CD4-positive, alpha-beta T cell (primary cell): ENCODE measurements at regions not wholly inside any gene's neighbourhood (a gene's known extent, or its start where the extent isn't known, plus 50 kb on each side); places are given as distances from the start of the nearest gene placed in this dataset.

Experiments
- ATAC-seq: fragments of 200-7000 bp; cut with Tn5 transposase; one replicate; pipeline ENCODE4 v1.10.0; 2022; ENCODE audit warnings: mild to moderate bottlenecking; ENCODE audit not compliant: poor library complexity
- CTCF ChIA-PET: fragments of 350-600 bp; sonication (Branson Sonifier 250); formaldehyde crosslinking; loops from one replicate; lab custom pipeline; 2021; ENCODE audit warnings: antibody characterized with exemption, inconsistent platforms; lab: Charles Lee
- POLR2A ChIA-PET: fragments of 350-600 bp; sonication (Branson Sonifier 250); formaldehyde crosslinking; loops from one replicate; lab custom pipeline; 2021; ENCODE audit warnings: antibody characterized with exemption, inconsistent platforms; lab: Charles Lee
- DNase-seq, 14 experiments: peaks; one replicate each; pipeline ENCODE4 v3.0.0-alpha.2; 2013 to 2020; ENCODE audit warnings: mixed read lengths in 2 of 14
- H3K27ac ChIP-seq, 2 donors: one replicate each; pipeline versions ENCODE4 v1.5.1 to v1.7.0; 2013; ENCODE audit warnings: low read length in 2 of 2, low read depth in 1 of 2, mild to moderate bottlenecking in 1 of 2
- H3K27me3 ChIP-seq, 2 experiments: 1 replicate in 1 of 2; 2 replicates in 1 of 2; pipeline versions ENCODE4 v1.6.1 to v1.7.0; 2013; ENCODE audit warnings: low read length in 2 of 2, control low read depth in 1 of 2, mild to moderate bottlenecking in 1 of 2, moderate library complexity in 1 of 2; ENCODE audit not compliant: insufficient read depth in 2 of 2, control insufficient read depth in 1 of 2
- H3K36me3 ChIP-seq: one replicate; pipeline ENCODE4 v1.6.1; 2013; ENCODE audit warnings: low read length, control low read depth; ENCODE audit not compliant: insufficient read depth
- H3K4me1 ChIP-seq: one replicate; pipeline ENCODE4 v1.6.1; 2013; ENCODE audit warnings: low read length, control low read depth; ENCODE audit not compliant: insufficient read depth
- H3K4me3 ChIP-seq: one replicate; pipeline ENCODE4 v1.5.1; 2013; ENCODE audit warnings: mild to moderate bottlenecking, low read length, moderate library complexity
- H3K9me3 ChIP-seq, 2 experiments: 1 replicate in 1 of 2; 2 replicates in 1 of 2; pipeline versions ENCODE4 v1.6.1 to v1.7.0; 2013; ENCODE audit warnings: low read length in 2 of 2, mild to moderate bottlenecking in 2 of 2, control low read depth in 1 of 2, moderate library complexity in 1 of 2; ENCODE audit not compliant: control insufficient read depth in 1 of 2, insufficient read depth in 1 of 2
- H3K27ac Mint-ChIP-seq: one replicate; pipeline ENCODE4 v1.8.0; 2020; ENCODE audit warnings: mixed read lengths
- H3K27me3 Mint-ChIP-seq: one replicate; pipeline ENCODE4 v1.8.0; 2021; ENCODE audit warnings: mixed read lengths
- H3K36me3 Mint-ChIP-seq: one replicate; pipeline ENCODE4 v1.8.0; 2021; ENCODE audit warnings: low read depth, mixed read lengths
- H3K4me1 Mint-ChIP-seq: one replicate; pipeline ENCODE4 v1.8.0; 2021; ENCODE audit warnings: low read depth, mixed read lengths
- H3K4me3 Mint-ChIP-seq: one replicate; pipeline ENCODE4 v1.8.0; 2020; ENCODE audit warnings: mild to moderate bottlenecking, mixed read lengths
- H3K9me3 Mint-ChIP-seq: one replicate; pipeline ENCODE4 v1.8.0; 2020; ENCODE audit warnings: mixed read lengths
- CTCF ChIP-seq: fragments of 200-600 bp; IDR thresholded peaks from one replicate; pipeline ENCODE4 v1.8.0; 2022; ENCODE audit warnings: antibody characterized with exemption, mild to moderate bottlenecking
- intact Hi-C, 2 experiments: fragments of 100-400 bp; cut with DNase I in 1 of 2; cut with micrococcal nuclease in 1 of 2; formaldehyde crosslinking; loops; one replicate each; pipeline versions ENCODE4 v1.15.1 to v1.9.0; 2023 to 2025; cut with DNase I, micrococcal nuclease

- no peak for DNase-seq
- Mint-ChIP-seq H3K4me1 (no peaks in the 10 kb centered on the region), H3K4me3 (no peak overlapping the region), H3K27ac (no peak overlapping the region), H3K9me3 (peaks cover 2% of the 10 kb centered on the region), H3K36me3 (no peaks in the 10 kb centered on the region), H3K27me3 (no peaks in the 10 kb centered on the region)
- Histone ChIP-seq H3K27me3 (no peaks in the 10 kb centered on the region), H3K27ac (no peak overlapping the region), H3K36me3 (no peaks in the 10 kb centered on the region), H3K9me3 (peaks cover 0 to 6% of the 10 kb centered on the region in 2 experiments), H3K4me3 (no peak overlapping the region), H3K4me1 (no peaks in the 10 kb centered on the region)
- CTCF ChIA-PET = no interaction called here
- TF ChIP-seq CTCF = no peak
- POLR2A ChIA-PET = no interaction called here
- no peak for ATAC-seq
- intact Hi-C loops = no loop called here
These were observed 160.0 kb upstream of the TMEM229A start for GRCh38 chr7:124192885-124193284.

GRCh38 chr7:124191713-124192112 lies 158.8 kb upstream of the TMEM229A start:
- no peaks in the 10 kb centered on the region for H3K36me3 ChIP-seq
- DNase-seq (no peak), ATAC-seq (no peak)
- Mint-ChIP-seq H3K4me1 (no peaks in the 10 kb centered on the region), H3K4me3 (no peak overlapping the region), H3K36me3 (no peaks in the 10 kb centered on the region), H3K9me3 (peaks cover 2% of the 10 kb centered on the region), H3K27ac (no peak overlapping the region), H3K27me3 (no peaks in the 10 kb centered on the region)
- ChIA-PET POLR2A (no interaction called here), CTCF (no interaction called here)
- H3K27ac ChIP-seq = no peak overlapping the region
- no peak overlapping the region for H3K4me3 ChIP-seq
- TF ChIP-seq CTCF = no peak
- intact Hi-C loops = no loop called here
- H3K4me1 ChIP-seq = no peaks in the 10 kb centered on the region
- no peaks in the 10 kb centered on the region for H3K27me3 ChIP-seq
- peaks cover 0 to 6% of the 10 kb centered on the region in 2 experiments for H3K9me3 ChIP-seq

- POLR2A ChIA-PET = no interaction called here
- Histone ChIP-seq H3K9me3 (peaks cover 0 to 6% of the 10 kb centered on the region in 2 experiments), H3K36me3 (no peaks in the 10 kb centered on the region), H3K4me3 (no peak overlapping the region), H3K27ac (no peak overlapping the region), H3K4me1 (no peaks in the 10 kb centered on the region), H3K27me3 (no peaks in the 10 kb centered on the region)
- Mint-ChIP-seq H3K9me3 (peaks cover 2% of the 10 kb centered on the region), H3K27ac (no peak overlapping the region), H3K27me3 (no peaks in the 10 kb centered on the region), H3K4me1 (no peaks in the 10 kb centered on the region), H3K36me3 (no peaks in the 10 kb centered on the region), H3K4me3 (no peak overlapping the region)
- ATAC-seq (no peak), DNase-seq (no peak)
- CTCF ChIA-PET = no interaction called here
- intact Hi-C loops = no loop called here
- TF ChIP-seq CTCF = no peak
These were observed 158.2 kb upstream of the TMEM229A start for GRCh38 chr7:124191030-124191429.
